Globus pallidus (tissue), 1 donor: ENCODE measurements at regions not wholly inside any gene's neighbourhood (a gene's known extent, or its start where the extent isn't known, plus 50 kb on each side); places are given as distances from the start of the nearest gene placed in this dataset.

Source experiments
- DNase-seq: peaks from one replicate; pipeline ENCODE4 v3.0.0-alpha.2; 2015; ENCODE audit warnings: low spot score

- no peak for DNase-seq
Measured at GRCh38 chr15:79230766-79231165, 51.8 kb upstream of the ANKRD34C start.

GRCh38 chr15:79222808-79223207 lies 59.7 kb upstream of the ANKRD34C start:
- no peak for DNase-seq

- DNase-seq: no peak
Measured at GRCh38 chr15:79221696-79222095, 60.8 kb upstream of the ANKRD34C start.

GRCh38 chr15:79219393-79220056 lies 63.0 kb upstream of the ANKRD34C start:
- no peak for DNase-seq

GRCh38 chr15:79218588-79219200 lies 63.8 kb upstream of the ANKRD34C start:
- DNase-seq: no peak

- no peak for DNase-seq
Measured at GRCh38 chr15:79213650-79214049, 68.9 kb upstream of the ANKRD34C start.

GRCh38 chr15:79212589-79213157 lies 69.8 kb upstream of the ANKRD34C start:
- DNase-seq: no peak

GRCh38 chr15:79211481-79211880 lies 71.0 kb upstream of the ANKRD34C start:
- DNase-seq: no peak

- DNase-seq: no peak
Measured at GRCh38 chr15:79209690-79210089, 72.8 kb upstream of the ANKRD34C start.

- no peak for DNase-seq
Measured at GRCh38 chr15:79209116-79209515, 73.4 kb upstream of the ANKRD34C start.

GRCh38 chr15:79208179-79208578 lies 74.3 kb upstream of the ANKRD34C start:
- DNase-seq: no peak

- no peak for DNase-seq
Measured at GRCh38 chr15:79206940-79207339, 75.6 kb upstream of the ANKRD34C start.

GRCh38 chr15:79204886-79205675 lies 77.4 kb upstream of the ANKRD34C start:
- no peak for DNase-seq

GRCh38 chr15:79198461-79198860 lies 84.1 kb upstream of the ANKRD34C start:
- no peak for DNase-seq

GRCh38 chr15:79197285-79197684 lies 85.2 kb upstream of the ANKRD34C start:
- no peak for DNase-seq

GRCh38 chr15:79195802-79196201 lies 86.7 kb upstream of the ANKRD34C start:
- no peak for DNase-seq

GRCh38 chr15:79195239-79195638 lies 87.3 kb upstream of the ANKRD34C start:
- no peak for DNase-seq

GRCh38 chr15:79194386-79194785 lies 88.1 kb upstream of the ANKRD34C start:
- DNase-seq: no peak

GRCh38 chr15:79193549-79193948 lies 89.0 kb upstream of the ANKRD34C start:
- no peak for DNase-seq

- DNase-seq: no peak
Measured at GRCh38 chr15:79193103-79193502, 89.4 kb upstream of the ANKRD34C start.

GRCh38 chr15:79192462-79193036 lies 90.0 kb upstream of the ANKRD34C start:
- no peak for DNase-seq

GRCh38 chr15:79190093-79190492 lies 92.4 kb upstream of the ANKRD34C start:
- DNase-seq: no peak
